HepG2 (cell line): ENCODE measurements at regions not wholly inside any gene's neighbourhood (a gene's known extent, or its start where the extent isn't known, plus 50 kb on each side); places are given as distances from the start of the nearest gene placed in this dataset.

ENCODE experiments used
- ATAC-seq: fragments of 200-7000 bp; cut with Tn5 transposase; 3 replicates; pipeline ENCODE4 v1.9.1; 2020; ENCODE audit warnings: mild to moderate bottlenecking, moderate library complexity
- BruUV-seq: library from RNA; stranded (reverse); fragments of 400-500 nt; replicated peaks from 2 replicates; lab custom pipeline; 2021; lab: Mats Ljungman, UMichigan
- CTCF ChIA-PET: fragments of 300-600 bp; formaldehyde crosslinking; extraction: SDS; loops from one replicate; lab custom pipeline; 2021; ENCODE audit warnings: low total read pairs, inconsistent platforms, low intra/inter-chr PET ratio; lab: Yijun Ruan, JAX
- POLR2A ChIA-PET: fragments of 350-600 bp; sonication (Branson Sonifier 250); formaldehyde crosslinking; loops from one replicate; lab custom pipeline; 2020; ENCODE audit warnings: antibody characterized with exemption, inconsistent platforms; lab: Yijun Ruan, JAX
- DNase-seq: peaks from one replicate; pipeline ENCODE4 v3.0.0-alpha.2; 2015; ENCODE audit warnings: low spot score
- FAIRE-seq: peaks from 3 replicates; lab custom pipeline; 2011; peaks lifted over from hg19 to GRCh38; lab: Jason Lieb, UNC
- H2AFZ ChIP-seq: one replicate; pipeline ENCODE4 v1.6.1; 2011; ENCODE audit warnings: low read length, inconsistent platforms
- H3K27ac ChIP-seq: fragments of 300-600 bp; 3 replicates; pipeline ENCODE4 v1.8.0; 2011; ENCODE audit warnings: mixed run types, mild to moderate bottlenecking, mixed read lengths, low read length, inconsistent platforms; ENCODE audit not compliant: insufficient read depth; ENCODE audit errors: extremely low read length
- H3K27me3 ChIP-seq, 2 experiments: fragments of 200-600 bp in 1 of 2; 2 replicates in 1 of 2; 3 replicates in 1 of 2; pipeline versions ENCODE4 v1.6.0 to v1.8.0; 2011; ENCODE audit warnings: low read length in 2 of 2, mild to moderate bottlenecking in 2 of 2, moderate library complexity in 2 of 2, inconsistent platforms in 1 of 2; ENCODE audit not compliant: insufficient read depth in 2 of 2, control insufficient read depth in 1 of 2
- H3K36me3 ChIP-seq, 2 experiments: fragments of 200-600 bp in 1 of 2; replicated peaks in 1 of 2; 2 replicates in 1 of 2; 3 replicates in 1 of 2; pipeline versions ENCODE4 v1.5.1 to v1.8.0; 2011; ENCODE audit warnings: low read length in 2 of 2, inconsistent platforms in 1 of 2; ENCODE audit not compliant: insufficient read depth in 2 of 2, control insufficient read depth in 1 of 2
- H3K4me1 ChIP-seq: 2 replicates; pipeline ENCODE4 v1.5.1; 2012; ENCODE audit warnings: low read length, inconsistent platforms; ENCODE audit not compliant: insufficient read depth
- H3K4me2 ChIP-seq: 2 replicates; pipeline ENCODE4 v1.6.0; 2011; ENCODE audit warnings: low read depth, low read length, inconsistent platforms
- H3K4me3 ChIP-seq, 3 experiments: fragments of 200-600 bp in 1 of 3; sonication (generic), shearing (Covaris generic) in 1 of 3; replicated peaks in 1 of 3; 2 replicates each; pipeline ENCODE4 v1.5.1; 2011 to 2016; ENCODE audit warnings: low read length in 3 of 3, inconsistent platforms in 2 of 3, low read depth in 2 of 3, mild to moderate bottlenecking in 2 of 3, control low read depth in 1 of 3, mixed read lengths in 1 of 3; ENCODE audit not compliant: insufficient read depth in 1 of 3
- H3K79me2 ChIP-seq: one replicate; pipeline ENCODE4 v1.6.1; 2011; ENCODE audit warnings: low read length, inconsistent platforms; ENCODE audit not compliant: insufficient read depth
- H3K9ac ChIP-seq: 2 replicates; pipeline ENCODE4 v1.6.0; 2011; ENCODE audit warnings: mild to moderate bottlenecking, low read depth, low read length, inconsistent platforms; ENCODE audit not compliant: insufficient read depth
- H3K9me3 ChIP-seq: 2 replicates; pipeline ENCODE4 v1.5.1; 2012; ENCODE audit warnings: mild to moderate bottlenecking, low read length
- H4K20me1 ChIP-seq: 2 replicates; pipeline ENCODE4 v1.6.0; 2011; ENCODE audit warnings: inconsistent platforms, mild to moderate bottlenecking, low read length, moderate library complexity; ENCODE audit not compliant: insufficient read depth
- CENPBD1 ChIP-seq: sonication (generic); formaldehyde crosslinking; IDR thresholded peaks from 2 replicates; pipeline ENCODE4 v1.8.0; 2022; ENCODE audit warnings: missing genetic modification reagents, low read depth, mild to moderate bottlenecking, borderline replicate concordance
- HMG20A ChIP-seq: IDR thresholded peaks from 2 replicates; pipeline ENCODE4 v1.6.1; 2016; ENCODE audit warnings: borderline replicate concordance
- JDP2 ChIP-seq: sonication (generic); formaldehyde crosslinking; IDR thresholded peaks from 2 replicates; pipeline ENCODE4 v1.8.1; 2022; ENCODE audit warnings: missing genetic modification reagents, borderline replicate concordance
- MEIS1 ChIP-seq: sonication (generic); formaldehyde crosslinking; IDR thresholded peaks from 2 replicates; pipeline ENCODE4 v1.9.0; 2021; ENCODE audit warnings: mild to moderate bottlenecking, missing genetic modification reagents, moderate library complexity, borderline replicate concordance
- NCOR1 ChIP-seq: fragments of 200-600 bp; sonication (generic); IDR thresholded peaks from 2 replicates; pipeline ENCODE4 v1.7.0; 2017; ENCODE audit warnings: antibody characterized with exemption, low read length, borderline replicate concordance
- NFIB ChIP-seq: sonication (generic); formaldehyde crosslinking; IDR thresholded peaks from 2 replicates; pipeline ENCODE4 v1.9.0; 2021; ENCODE audit warnings: missing genetic modification reagents, mild to moderate bottlenecking, borderline replicate concordance
- RARA ChIP-seq: IDR thresholded peaks from 2 replicates; pipeline ENCODE4 v1.6.1; 2016; ENCODE audit warnings: missing genetic modification reagents, missing compliant biosample characterization
- SRSF9 ChIP-seq: fragments of 200-400 bp; formaldehyde crosslinking; IDR thresholded peaks from 2 replicates; pipeline ENCODE4 v1.6.1; 2018; ENCODE audit warnings: borderline replicate concordance, mild to moderate bottlenecking, low read depth, low read length; ENCODE audit not compliant: insufficient read depth, poor library complexity, severe bottlenecking
- STAG1 ChIP-seq: sonication (generic); formaldehyde crosslinking; IDR thresholded peaks from 2 replicates; pipeline ENCODE4 v1.4.0; 2020; ENCODE audit warnings: missing genetic modification reagents
- ZBTB4 ChIP-seq: sonication (generic); formaldehyde crosslinking; IDR thresholded peaks from 2 replicates; pipeline ENCODE4 v1.4.0; 2020; ENCODE audit warnings: missing genetic modification reagents, mild to moderate bottlenecking, borderline replicate concordance
- ZFP41 ChIP-seq: sonication (generic); formaldehyde crosslinking; IDR thresholded peaks from 2 replicates; pipeline ENCODE4 v1.4.0; 2020; ENCODE audit warnings: mild to moderate bottlenecking, missing genetic modification reagents, borderline replicate concordance
- ZNF329 ChIP-seq: sonication (generic); formaldehyde crosslinking; IDR thresholded peaks from 2 replicates; pipeline ENCODE4 v1.9.0; 2021; ENCODE audit warnings: low read depth, mild to moderate bottlenecking, missing genetic modification reagents
- ZNF441 ChIP-seq: sonication (generic); formaldehyde crosslinking; IDR thresholded peaks from 2 replicates; pipeline ENCODE4 v1.7.0; 2021; ENCODE audit warnings: missing genetic modification reagents, borderline replicate concordance
- ZNF775 ChIP-seq: sonication (generic); formaldehyde crosslinking; IDR thresholded peaks from 2 replicates; pipeline ENCODE4 v1.4.0; 2020; ENCODE audit warnings: missing genetic modification reagents, mild to moderate bottlenecking, moderate library complexity, borderline replicate concordance
- WGBS: methylation state at CpG from one replicate; pipeline ENCODE4 v1.1.6; 2017; ENCODE audit warnings: low lambda C conversion rate; 5-methylcytosine and 5-hydroxymethylcytosine counted together
- in situ Hi-C: cut with HindIII; loops from 2 replicates; pipeline ENCODE4 v1.10.0; 2017; ENCODE audit warnings: low pct_unique_long_range_greater_than_20kb; ENCODE audit not compliant: extremely low pct_ligation_motif_present
- intact Hi-C: fragments of 100-400 bp; cut with micrococcal nuclease; formaldehyde crosslinking; loops from one replicate; pipeline ENCODE4 v1.10.0; 2022; ENCODE audit not compliant: unreplicated experiment

- H3K27me3 ChIP-seq: no peaks in the 10 kb centered on the region
- no peak for ATAC-seq
- no TSS peak for BruUV-seq
- peaks cover 63% of the 10 kb centered on the region for H3K9me3 ChIP-seq
- no peak overlapping the region for H3K4me2 ChIP-seq
- FAIRE-seq: no peak
- no peak overlapping the region for H2AFZ ChIP-seq
- no peak overlapping the region; a peak in 1 of 6 replicates for H3K4me3 ChIP-seq
- WGBS: 60% methylated on average over 4 of the region's 4 CpGs
- in situ Hi-C loops (no loop called here), intact Hi-C loops (no loop called here)
- no peaks in the 10 kb centered on the region for H3K79me2 ChIP-seq
- CTCF ChIA-PET: no interaction called here
- TF ChIP-seq ZNF775: no peak
- no peak for TF ChIP-seq CENPBD1 (CRISPR knock-in tag)
- no peak for TF ChIP-seq MEIS1
- TF ChIP-seq NCOR1: no peak
- no peak for TF ChIP-seq JDP2 (CRISPR knock-in tag)
- TF ChIP-seq RARA (CRISPR knock-in tag): no peak
- TF ChIP-seq, all 625 proteins: peak for 0
- no peak for DNase-seq
- Histone ChIP-seq H3K27ac (no peak overlapping the region), H4K20me1 (no peaks in the 10 kb centered on the region), H3K9ac (no peak overlapping the region), H3K36me3 (no peaks in the 10 kb centered on the region), H3K4me1 (no peaks in the 10 kb centered on the region)
- POLR2A ChIA-PET: no interaction called here
These were observed 1850.9 kb upstream of the LRRTM1 start for GRCh38 chr2:82155469-82155868.

- no peaks in the 10 kb centered on the region for H3K27me3 ChIP-seq
- no peak overlapping the region for H3K27ac ChIP-seq
- no peak for FAIRE-seq
- H2AFZ ChIP-seq: no peak overlapping the region
- no peaks in the 10 kb centered on the region for H3K79me2 ChIP-seq
- H3K4me1 ChIP-seq: no peaks in the 10 kb centered on the region
- H3K36me3 ChIP-seq: no peaks in the 10 kb centered on the region
- DNase-seq: no peak
- in situ Hi-C loops (no loop called here), intact Hi-C loops (no loop called here)
- H3K9ac ChIP-seq: no peak overlapping the region
- ChIA-PET POLR2A (no interaction called here), CTCF (no interaction called here)
- H3K9me3 ChIP-seq: peaks cover 69% of the 10 kb centered on the region
- BruUV-seq: no TSS peak
- H3K4me3 ChIP-seq: no peak overlapping the region
- no peak for ATAC-seq
- H4K20me1 ChIP-seq: no peaks in the 10 kb centered on the region
- H3K4me2 ChIP-seq: no peak overlapping the region
- TF ChIP-seq ZBTB4 (CRISPR knock-in tag) (no peak), HMG20A (no peak), ZNF441 (CRISPR knock-in tag) (no peak), SRSF9 (no peak), STAG1 (no peak), NFIB (CRISPR knock-in tag) (no peak), ZFP41 (CRISPR knock-in tag) (no peak), ZNF329 (no peak)
These were observed 1838.8 kb upstream of the LRRTM1 start for GRCh38 chr2:82143343-82143742.
